ENCODE measurements at regions not wholly inside any gene's neighbourhood (a gene's known extent, or its start where the extent isn't known, plus 50 kb on each side); places are given as distances from the start of the nearest gene placed in this dataset.

DNA sequence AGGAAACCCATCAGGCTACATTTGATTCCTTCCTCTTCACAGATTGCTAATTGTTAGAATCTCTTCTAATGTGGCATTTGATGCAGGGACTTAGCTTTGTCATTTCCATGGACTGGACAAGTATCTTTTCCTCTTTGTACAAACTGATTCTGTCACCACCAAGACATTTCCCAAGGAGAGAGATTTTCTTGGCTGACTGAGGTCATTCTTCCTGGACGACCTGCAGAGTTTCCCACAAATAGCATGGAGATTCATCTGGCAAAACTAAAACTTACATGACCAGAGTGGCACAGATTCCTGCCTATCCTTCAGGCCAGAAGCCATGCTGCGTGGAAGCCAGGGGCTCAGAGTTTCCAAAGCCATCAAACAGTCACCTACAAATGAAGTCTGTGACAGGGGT is 269.2 kb upstream of the LRTM1 start:
- TF ChIP-seq KDM5B (IDR thresholded peaks at IDR 0.05; ENCODE audit: insufficient replicate concordance, low read depth, low read length) = no peak
- TF ChIP-seq, protein P1, sequence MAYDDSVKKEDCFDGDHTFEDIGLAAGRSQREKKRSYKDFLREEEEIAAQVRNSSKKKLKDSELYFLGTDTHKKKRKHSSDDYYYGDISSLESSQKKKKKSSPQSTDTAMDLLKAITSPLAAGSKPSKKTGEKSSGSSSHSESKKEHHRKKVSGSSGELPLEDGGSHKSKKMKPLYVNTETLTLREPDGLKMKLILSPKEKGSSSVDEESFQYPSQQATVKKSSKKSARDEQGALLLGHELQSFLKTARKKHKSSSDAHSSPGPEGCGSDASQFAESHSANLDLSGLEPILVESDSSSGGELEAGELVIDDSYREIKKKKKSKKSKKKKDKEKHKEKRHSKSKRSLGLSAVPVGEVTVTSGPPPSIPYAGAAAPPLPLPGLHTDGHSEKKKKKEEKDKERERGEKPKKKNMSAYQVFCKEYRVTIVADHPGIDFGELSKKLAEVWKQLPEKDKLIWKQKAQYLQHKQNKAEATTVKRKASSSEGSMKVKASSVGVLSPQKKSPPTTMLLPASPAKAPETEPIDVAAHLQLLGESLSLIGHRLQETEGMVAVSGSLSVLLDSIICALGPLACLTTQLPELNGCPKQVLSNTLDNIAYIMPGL (CRISPR knock-in tag; IDR thresholded peaks at IDR 0.05) = no peak
- no peak for TF ChIP-seq EZH2 (IDR thresholded peaks at IDR 0.05; ENCODE audit: borderline replicate concordance, low read depth, low read length)
- TF ChIP-seq ZFP30 (CRISPR knock-in tag; IDR thresholded peaks at IDR 0.05; ENCODE audit: borderline replicate concordance) = no peak
- no peak for TF ChIP-seq EP300 (IDR thresholded peaks at IDR 0.05; ENCODE audit: low read length)
- TF ChIP-seq BRD4 (IDR thresholded peaks at IDR 0.05) = no peak
- no peak for TF ChIP-seq SP1 (CRISPR knock-in tag; IDR thresholded peaks at IDR 0.05)
